MM.1S (cell line): ENCODE measurements at regions not wholly inside any gene's neighbourhood (a gene's known extent, or its start where the extent isn't known, plus 50 kb on each side); places are given as distances from the start of the nearest gene placed in this dataset.

Source experiments
- DNase-seq: peaks from one replicate; pipeline ENCODE4 v3.0.0-alpha.2; 2015
- H2AFZ ChIP-seq: fragments of 300-600 bp; sonication (generic); 2 replicates; pipeline ENCODE4 v1.6.0; 2016; ENCODE audit warnings: antibody characterized with exemption, low read length
- H3F3A ChIP-seq: fragments of 300-600 bp; sonication (generic); 2 replicates; pipeline ENCODE4 v1.6.1; 2016; ENCODE audit warnings: mild to moderate bottlenecking, antibody characterized with exemption, low read length, moderate library complexity, mixed read lengths; ENCODE audit not compliant: insufficient read depth
- H3K27ac ChIP-seq: fragments of 300-600 bp; sonication (generic); 2 replicates; pipeline ENCODE4 v1.5.1; 2016; ENCODE audit warnings: mild to moderate bottlenecking, low read length
- H3K27me3 ChIP-seq: fragments of 300-600 bp; sonication (generic); replicated peaks from 2 replicates; pipeline ENCODE4 v1.6.0; 2016; ENCODE audit warnings: low read length; ENCODE audit not compliant: insufficient read depth
- H3K36me3 ChIP-seq: fragments of 300-600 bp; sonication (generic); replicated peaks from 2 replicates; pipeline ENCODE4 v1.6.1; 2016; ENCODE audit warnings: mild to moderate bottlenecking, low read length, mixed read lengths; ENCODE audit not compliant: insufficient read depth
- H3K4me1 ChIP-seq: fragments of 300-600 bp; sonication (generic); 2 replicates; pipeline ENCODE4 v1.6.1; 2016; ENCODE audit warnings: low read length, mixed read lengths
- H3K4me2 ChIP-seq: fragments of 300-600 bp; sonication (generic); 2 replicates; pipeline ENCODE4 v1.6.0; 2016; ENCODE audit warnings: low read depth, low read length
- H3K4me3 ChIP-seq: fragments of 300-600 bp; sonication (generic); 2 replicates; pipeline ENCODE4 v1.5.1; 2016; ENCODE audit warnings: low read length, mixed read lengths
- H3K79me2 ChIP-seq: fragments of 300-600 bp; sonication (generic); 2 replicates; pipeline ENCODE4 v1.6.1; 2016; ENCODE audit warnings: mixed run types, low read length, mixed read lengths
- H3K9ac ChIP-seq: fragments of 300-600 bp; sonication (generic); 2 replicates; pipeline ENCODE4 v1.6.1; 2016; ENCODE audit warnings: low read length, mixed read lengths
- H3K9me2 ChIP-seq: fragments of 300-600 bp; sonication (generic); replicated peaks from 2 replicates; pipeline ENCODE4 v1.6.1; 2016; ENCODE audit warnings: mild to moderate bottlenecking, low read length, mixed read lengths; ENCODE audit not compliant: insufficient read depth
- H3K9me3 ChIP-seq: fragments of 300-600 bp; sonication (generic); replicated peaks from 2 replicates; pipeline ENCODE4 v1.6.1; 2016; ENCODE audit warnings: mild to moderate bottlenecking, low read length, mixed read lengths; ENCODE audit not compliant: insufficient read depth
- H4K20me1 ChIP-seq: fragments of 300-600 bp; sonication (generic); 2 replicates; pipeline ENCODE4 v1.6.1; 2016; ENCODE audit warnings: mild to moderate bottlenecking, low read length, moderate library complexity, mixed read lengths; ENCODE audit not compliant: insufficient read depth
- CTCF ChIP-seq: fragments of 300-600 bp; sonication (generic); IDR thresholded peaks from 2 replicates; pipeline ENCODE4 v1.5.1; 2016; ENCODE audit warnings: antibody characterized with exemption, low read length, mixed read lengths
- EZH2 ChIP-seq: fragments of 300-600 bp; sonication (generic); optimal IDR thresholded peaks from 2 replicates; pipeline ENCODE3; 2017; ENCODE audit warnings: low read depth, mild to moderate bottlenecking, antibody characterized with exemption, low read length, mixed read lengths
- EZH2phosphoT487 ChIP-seq: fragments of 300-600 bp; sonication (generic); IDR thresholded peaks from 2 replicates; pipeline ENCODE4 v1.6.1; 2018; ENCODE audit warnings: antibody characterized with exemption, low read length

GRCh38 chr4:159003420-159004253 is 99.2 kb upstream of the RAPGEF2 start:
- Histone ChIP-seq H3K36me3 (no peaks in the 10 kb centered on the region), H3F3A (no peaks in the 10 kb centered on the region), H3K4me1 (no peaks in the 10 kb centered on the region), H3K79me2 (no peaks in the 10 kb centered on the region), H3K4me2 (no peak overlapping the region), H2AFZ (no peak overlapping the region), H3K4me3 (no peak overlapping the region), H3K9me2 (no peaks in the 10 kb centered on the region), H3K9me3 (no peaks in the 10 kb centered on the region), H3K27me3 (no peaks in the 10 kb centered on the region), H3K9ac (no peak overlapping the region), H4K20me1 (no peaks in the 10 kb centered on the region), H3K27ac (no peak overlapping the region)
- no peak for TF ChIP-seq EZH2
- no peak for TF ChIP-seq CTCF
- no peak for TF ChIP-seq EZH2phosphoT487
- no peak for DNase-seq

DNA sequence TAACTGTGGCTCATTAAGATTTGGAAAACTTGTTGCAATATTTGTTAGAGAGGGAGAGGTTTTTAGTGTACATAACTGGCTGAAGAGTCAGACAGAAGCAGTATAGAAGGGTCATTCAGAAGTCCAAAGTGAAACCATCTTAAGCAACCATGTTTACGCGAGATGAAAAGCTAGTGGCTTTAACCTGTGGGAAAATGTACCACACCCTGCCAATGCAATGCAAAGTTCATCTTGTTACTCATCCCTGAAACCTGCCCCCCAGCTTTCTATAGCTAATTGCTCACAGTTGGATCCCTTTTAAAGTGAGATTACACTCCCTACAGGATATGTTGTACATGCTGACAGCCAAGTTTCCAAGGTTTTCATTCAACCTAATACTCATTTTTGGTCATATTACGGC is 96.7 kb upstream of the RAPGEF2 start:
- H3K9me3 ChIP-seq = no peaks in the 10 kb centered on the region
- H3K79me2 ChIP-seq = no peaks in the 10 kb centered on the region
- H3K9ac ChIP-seq = no peak overlapping the region
- H3K4me1 ChIP-seq = no peaks in the 10 kb centered on the region
- H3K27ac ChIP-seq = no peak overlapping the region
- no peaks in the 10 kb centered on the region for H3K36me3 ChIP-seq
- no peak for DNase-seq
- no peaks in the 10 kb centered on the region for H3K27me3 ChIP-seq
- no peaks in the 10 kb centered on the region for H3F3A ChIP-seq
- TF ChIP-seq CTCF (no peak), EZH2 (no peak), EZH2phosphoT487 (no peak)
- no peak overlapping the region for H3K4me2 ChIP-seq
- H2AFZ ChIP-seq = no peak overlapping the region
- no peaks in the 10 kb centered on the region for H3K9me2 ChIP-seq
- no peaks in the 10 kb centered on the region for H4K20me1 ChIP-seq
- no peak overlapping the region for H3K4me3 ChIP-seq

GRCh38 chr4:159008671-159009070 is 94.2 kb upstream of the RAPGEF2 start:
- Histone ChIP-seq H3K9me3 (no peaks in the 10 kb centered on the region), H3K36me3 (no peaks in the 10 kb centered on the region), H3K4me1 (no peaks in the 10 kb centered on the region), H3K4me2 (no peak overlapping the region), H3K4me3 (no peak overlapping the region), H3K9ac (no peak overlapping the region), H3K9me2 (no peaks in the 10 kb centered on the region), H4K20me1 (no peaks in the 10 kb centered on the region), H3K27ac (no peak overlapping the region), H3K27me3 (no peaks in the 10 kb centered on the region), H2AFZ (no peak overlapping the region), H3K79me2 (no peaks in the 10 kb centered on the region), H3F3A (no peaks in the 10 kb centered on the region)
- TF ChIP-seq EZH2phosphoT487 = no peak
- no peak for TF ChIP-seq CTCF
- no peak for TF ChIP-seq EZH2
- no peak for DNase-seq
